Keratinocyte (primary cell): ENCODE measurements at regions not wholly inside any gene's neighbourhood (a gene's known extent, or its start where the extent isn't known, plus 50 kb on each side); places are given as distances from the start of the nearest gene placed in this dataset.

ENCODE experiments used
- DNase-seq: peaks from one replicate; pipeline ENCODE4 v3.0.0-alpha.2; 2011; ENCODE audit warnings: low read depth, missing footprints, low spot score
- FAIRE-seq: peaks from 2 replicates; lab custom pipeline; 2011; peaks lifted over from hg19 to GRCh38; lab: Jason Lieb, UNC
- H2AFZ ChIP-seq: 2 replicates; pipeline ENCODE4 v1.6.0; 2012; ENCODE audit warnings: low read length, control low read depth, inconsistent platforms; ENCODE audit not compliant: control insufficient read depth
- H3K27ac ChIP-seq: 2 replicates; pipeline ENCODE4 v1.5.1; 2011; ENCODE audit warnings: low read length; ENCODE audit not compliant: control insufficient read depth, insufficient read depth
- H3K27me3 ChIP-seq: 3 replicates; pipeline ENCODE4 v1.6.0; 2011; ENCODE audit warnings: low read length; ENCODE audit not compliant: control insufficient read depth, insufficient read depth; ENCODE audit errors: extremely low read depth
- H3K36me3 ChIP-seq, 2 experiments: 2 replicates in 1 of 2; 3 replicates in 1 of 2; pipeline ENCODE4 v1.5.1; 2011; ENCODE audit warnings: low read length in 2 of 2, mild to moderate bottlenecking in 1 of 2; ENCODE audit not compliant: control insufficient read depth in 2 of 2, insufficient read depth in 2 of 2; ENCODE audit errors: extremely low read depth in 1 of 2
- H3K4me1 ChIP-seq: 3 replicates; pipeline ENCODE4 v1.5.1; 2011; ENCODE audit warnings: low read length; ENCODE audit not compliant: control insufficient read depth, insufficient read depth; ENCODE audit errors: extremely low read depth
- H3K4me2 ChIP-seq: 3 replicates; pipeline ENCODE4 v1.6.0; 2011; ENCODE audit warnings: low read depth, low read length; ENCODE audit not compliant: control insufficient read depth, insufficient read depth; ENCODE audit errors: extremely low read depth
- H3K4me3 ChIP-seq, 3 experiments: fragments of 200-600 bp in 1 of 3; sonication (generic) in 1 of 3; 2 replicates in 2 of 3; 3 replicates in 1 of 3; pipeline ENCODE4 v1.5.1; 2011 to 2016; ENCODE audit warnings: low read length in 3 of 3, mild to moderate bottlenecking in 3 of 3, control low read depth in 2 of 3, inconsistent platforms in 1 of 3, low read depth in 1 of 3, mixed read lengths in 1 of 3, mixed run types in 1 of 3, moderate library complexity in 1 of 3; ENCODE audit not compliant: control insufficient read depth in 2 of 3, insufficient read depth in 2 of 3; ENCODE audit errors: extremely low read depth in 1 of 3
- H3K79me2 ChIP-seq: 2 replicates; pipeline ENCODE4 v1.6.0; 2012; ENCODE audit warnings: low read length; ENCODE audit not compliant: control insufficient read depth, insufficient read depth
- H3K9ac ChIP-seq: 3 replicates; pipeline ENCODE4 v1.6.0; 2011; ENCODE audit warnings: low read length; ENCODE audit not compliant: control insufficient read depth, insufficient read depth; ENCODE audit errors: extremely low read depth
- H3K9me1 ChIP-seq: 3 replicates; pipeline ENCODE4 v1.6.0; 2011; ENCODE audit warnings: low read length; ENCODE audit not compliant: control insufficient read depth, insufficient read depth; ENCODE audit errors: extremely low read depth
- H3K9me3 ChIP-seq: 2 replicates; pipeline ENCODE4 v1.5.1; 2012; ENCODE audit warnings: low read depth, low read length; ENCODE audit not compliant: control insufficient read depth
- H4K20me1 ChIP-seq: 3 replicates; pipeline ENCODE4 v1.6.0; 2011; ENCODE audit warnings: low read length; ENCODE audit not compliant: control insufficient read depth, insufficient read depth; ENCODE audit errors: extremely low read depth
- CTCF ChIP-seq, 3 experiments: IDR thresholded peaks in 1 of 3; conservative IDR thresholded peaks in 1 of 3; optimal IDR thresholded peaks in 1 of 3; 2 replicates in 2 of 3; 3 replicates in 1 of 3; pipeline versions ENCODE3 to v1.5.1; 2011; ENCODE audit warnings: low read length in 3 of 3, mild to moderate bottlenecking in 3 of 3, moderate library complexity in 2 of 3, control low read depth in 1 of 3, inconsistent platforms in 1 of 3; ENCODE audit not compliant: insufficient read depth in 2 of 3; ENCODE audit errors: extremely low read depth in 1 of 3
- EZH2 ChIP-seq: IDR thresholded peaks from one replicate; pipeline ENCODE4 v1.6.1; 2012; ENCODE audit warnings: inconsistent platforms, mild to moderate bottlenecking, low read length, moderate library complexity
- dilution Hi-C: fragments of 300-500 bp; cut with MboI; formaldehyde crosslinking; loops from one replicate; pipeline ENCODE4 v1.7.0; 2020; ENCODE audit warnings: low sequenced_read_pairs; ENCODE audit not compliant: extremely low pct_ligation_motif_present

DNA sequence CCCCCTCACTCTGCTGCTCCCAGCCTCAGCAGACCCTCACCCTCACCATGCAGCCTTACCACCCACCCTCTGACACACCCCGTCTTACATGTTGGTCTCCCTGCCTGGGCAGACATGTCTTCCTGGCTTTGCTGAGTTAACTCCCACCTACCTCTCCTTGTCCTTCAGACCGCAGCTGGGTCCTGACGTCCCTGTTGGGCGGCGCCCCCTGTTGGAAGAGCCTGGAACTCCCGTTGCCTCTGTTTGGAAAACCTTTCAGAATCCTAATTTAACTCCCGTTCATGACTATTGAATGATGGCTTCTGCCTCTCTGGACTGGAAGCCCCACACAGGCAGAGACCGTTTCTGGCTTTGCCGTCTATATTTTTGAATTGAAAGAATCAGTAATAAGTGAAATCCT, 245.1 kb downstream of the MYLK4 start:
- Histone ChIP-seq H3K4me1 (peaks cover 42% of the 10 kb centered on the region), H2AFZ (no peak overlapping the region), H3K9ac (no peak overlapping the region), H3K27me3 (no peaks in the 10 kb centered on the region), H3K9me3 (no peaks in the 10 kb centered on the region), H3K36me3 (no peaks in the 10 kb centered on the region), H3K4me3 (no peak overlapping the region), H3K79me2 (no peaks in the 10 kb centered on the region), H3K4me2 (no peak overlapping the region), H3K9me1 (no peaks in the 10 kb centered on the region), H4K20me1 (no peaks in the 10 kb centered on the region), H3K27ac (no peak overlapping the region)
- dilution Hi-C loops, result no loop called here
- no peak for FAIRE-seq
- peak; percentile 23 to 39 (median 35) for TF ChIP-seq CTCF (optimal IDR thresholded peaks at IDR 0.05 in 1 of 3, IDR thresholded peaks at IDR 0.05 in 1 of 3, conservative IDR thresholded peaks at IDR 0.05 in 1 of 3; ENCODE audit: extremely low read depth in 1 of 3, insufficient read depth in 2 of 3, low read length in 3 of 3)
- no peak for TF ChIP-seq EZH2
- no peak for DNase-seq

- Histone ChIP-seq H3K4me3 (no peak overlapping the region), H3K9ac (no peak overlapping the region), H2AFZ (no peak overlapping the region), H3K4me2 (no peak overlapping the region), H3K4me1 (peaks cover 35% of the 10 kb centered on the region), H3K27ac (no peak overlapping the region), H3K9me1 (no peaks in the 10 kb centered on the region), H3K36me3 (no peaks in the 10 kb centered on the region), H3K79me2 (no peaks in the 10 kb centered on the region), H4K20me1 (no peaks in the 10 kb centered on the region), H3K27me3 (no peaks in the 10 kb centered on the region), H3K9me3 (no peaks in the 10 kb centered on the region)
- DNase-seq, result no peak
- dilution Hi-C loops, result no loop called here
- TF ChIP-seq CTCF (optimal IDR thresholded peaks at IDR 0.05 in 1 of 3, IDR thresholded peaks at IDR 0.05 in 1 of 3, conservative IDR thresholded peaks at IDR 0.05 in 1 of 3; ENCODE audit: extremely low read depth in 1 of 3, insufficient read depth in 2 of 3, low read length in 3 of 3) (no peak), EZH2 (no peak)
- no peak for FAIRE-seq
Observed at GRCh38 chr6:2504495-2505064, 246.1 kb downstream of the MYLK4 start.
